Stomach (tissue), 8 donors: ENCODE measurements at regions not wholly inside any gene's neighbourhood (a gene's known extent, or its start where the extent isn't known, plus 50 kb on each side); places are given as distances from the start of the nearest gene placed in this dataset.

Experiments
- DNase-seq, 2 donors: peaks; one replicate each; pipeline versions ENCODE4 v3.0.0 to v3.0.0-alpha.2; 2013 to 2019
- H3K27ac ChIP-seq, 5 donors: fragments of 200-600 bp in 4 of 5; sonication (generic) in 4 of 5; one replicate each; pipeline ENCODE4 v1.5.1; 2013 to 2019; ENCODE audit warnings: mild to moderate bottlenecking in 1 of 5, moderate library complexity in 1 of 5
- H3K27me3 ChIP-seq, 3 donors: fragments of 200-600 bp; sonication (generic); one replicate each; pipeline ENCODE4 v1.5.1; 2017 to 2019; ENCODE audit warnings: mixed run types in 1 of 3
- H3K36me3 ChIP-seq, 4 donors: fragments of 200-600 bp; sonication (generic); 1 replicate in 3 of 4; 2 replicates in 1 of 4; pipeline ENCODE4 v1.5.1; 2016 to 2019
- H3K4me1 ChIP-seq, 4 donors: fragments of 200-600 bp; sonication (generic); one replicate each; pipeline ENCODE4 v1.5.1; 2016 to 2019
- H3K4me3 ChIP-seq, 4 donors: fragments of 200-600 bp; sonication (generic) in 3 of 4; one replicate each; pipeline ENCODE4 v1.5.1; 2016 to 2019; ENCODE audit warnings: mild to moderate bottlenecking in 1 of 4
- H3K9me3 ChIP-seq, 4 donors: fragments of 200-600 bp; sonication (generic); one replicate each; pipeline ENCODE4 v1.5.1; 2016 to 2019
- CTCF ChIP-seq, 7 experiments: fragments of 450-650 bp in 4 of 7; fragments of 200-600 bp in 3 of 7; sonication (generic) in 3 of 7; IDR thresholded peaks; one replicate each; pipeline ENCODE4 v1.5.1; 2016 to 2019; ENCODE audit warnings: antibody characterized with exemption in 7 of 7, control low read depth in 2 of 7, mild to moderate bottlenecking in 1 of 7
- EP300 ChIP-seq: sonication (generic); formaldehyde crosslinking; IDR thresholded peaks from one replicate; pipeline ENCODE4 v1.6.1; 2017; ENCODE audit warnings: antibody characterized with exemption
- POLR2A ChIP-seq, 4 donors: fragments of 450-650 bp; IDR thresholded peaks; one replicate each; pipeline ENCODE4 v1.6.1; 2016; ENCODE audit warnings: antibody characterized with exemption in 4 of 4, control low read depth in 2 of 4, mild to moderate bottlenecking in 1 of 4, moderate library complexity in 1 of 4
- POLR2AphosphoS5 ChIP-seq, 3 donors: sonication (generic); formaldehyde crosslinking; IDR thresholded peaks; one replicate each; pipeline ENCODE4 v1.6.1; 2016; ENCODE audit warnings: antibody characterized with exemption in 3 of 3
- WGBS, 5 donors: extraction: QIAGEN DNeasy Blood & Tissue Kit in 3 of 5; methylation state at CpG; one replicate each; pipeline versions ENCODE4 v1.1.5 to v1.1.7; 2013 to 2018; 5-methylcytosine and 5-hydroxymethylcytosine counted together
- intact Hi-C: fragments of 100-400 bp; cut with DNase I; formaldehyde crosslinking; loops from one replicate; pipeline ENCODE4 v1.15.1; 2023; ENCODE audit warnings: low total_unique reads
- donor health status: healthy with polysubstance abuse.
- donor health status: Bipolar disorder and iron deficiency.
- donor health status: healthy.

GRCh38 chr11:15772547-15772946, 583.8 kb downstream of the SOX6 start:
- TF ChIP-seq CTCF (IDR thresholded peaks at IDR 0.05) (no peak), POLR2A (IDR thresholded peaks at IDR 0.05) (no peak), EP300 (no peak), POLR2AphosphoS5 (IDR thresholded peaks at IDR 0.05) (no peak)
- no peak for DNase-seq
- intact Hi-C loops = no loop called here
- Histone ChIP-seq H3K27me3 (no peaks in the 10 kb centered on the region), H3K27ac (no peak overlapping the region), H3K4me3 (no peak overlapping the region), H3K4me1 (peaks cover 6 to 18% (median 11%) of the 10 kb centered on the region in 4 donors), H3K9me3 (no peaks in the 10 kb centered on the region), H3K36me3 (no peaks in the 10 kb centered on the region)
- 67 to 88% (median 77%) methylated on average over 3 of the region's 3 CpGs for WGBS, 5 donors

- Histone ChIP-seq H3K36me3 (no peaks in the 10 kb centered on the region), H3K9me3 (no peaks in the 10 kb centered on the region), H3K4me1 (peaks cover 6 to 18% (median 11%) of the 10 kb centered on the region in 4 donors), H3K4me3 (no peak overlapping the region), H3K27ac (no peak overlapping the region), H3K27me3 (no peaks in the 10 kb centered on the region)
- TF ChIP-seq POLR2AphosphoS5 (IDR thresholded peaks at IDR 0.05) (no peak), CTCF (IDR thresholded peaks at IDR 0.05) (no peak), EP300 (no peak), POLR2A (IDR thresholded peaks at IDR 0.05) (no peak)
- DNase-seq = no peak
- intact Hi-C loops = no loop called here
Measured at GRCh38 chr11:15772981-15773380, 583.4 kb downstream of the SOX6 start.

- WGBS, 5 donors = 75 to 79% (median 78%) methylated on average over 13 of the region's 13 CpGs
- intact Hi-C loops = no loop called here
Measured at GRCh38 chr11:15773476-15774387, 582.6 kb downstream of the SOX6 start.

GRCh38 chr11:15774388-15774939, 581.9 kb downstream of the SOX6 start:
- Histone ChIP-seq H3K27ac (peak overlapping the region in 2 of 5 donors; percentile 4 to 19), H3K4me3 (no peak overlapping the region), H3K4me1 (peaks cover 6 to 18% (median 11%) of the 10 kb centered on the region in 4 donors), H3K9me3 (no peaks in the 10 kb centered on the region), H3K36me3 (no peaks in the 10 kb centered on the region), H3K27me3 (no peaks in the 10 kb centered on the region)
- intact Hi-C loops = no loop called here
- WGBS, 5 donors = 15 to 37% (median 22%) methylated on average over 4 of the region's 4 CpGs
- TF ChIP-seq POLR2AphosphoS5 (IDR thresholded peaks at IDR 0.05) (no peak), POLR2A (IDR thresholded peaks at IDR 0.05) (no peak), EP300 (no peak), CTCF (IDR thresholded peaks at IDR 0.05) (no peak)
- DNase-seq = peak in 1 of 2 donors; percentile 17

More at GRCh38 chr11:15773476-15774387, 582.6 kb downstream of the SOX6 start:
- Histone ChIP-seq H3K36me3 (no peaks in the 10 kb centered on the region), H3K4me3 (no peak overlapping the region), H3K27me3 (no peaks in the 10 kb centered on the region), H3K4me1 (peaks cover 6 to 18% (median 11%) of the 10 kb centered on the region in 4 donors), H3K27ac (peak overlapping the region in 2 of 5 donors; percentile 4 to 19), H3K9me3 (no peaks in the 10 kb centered on the region)
- TF ChIP-seq CTCF (IDR thresholded peaks at IDR 0.05) (no peak), POLR2AphosphoS5 (IDR thresholded peaks at IDR 0.05) (no peak), EP300 (no peak), POLR2A (IDR thresholded peaks at IDR 0.05) (no peak)
- DNase-seq = no peak
